ENCODE measurements at regions not wholly inside any gene's neighbourhood (a gene's known extent, or its start where the extent isn't known, plus 50 kb on each side); places are given as distances from the start of the nearest gene placed in this dataset.

DNA sequence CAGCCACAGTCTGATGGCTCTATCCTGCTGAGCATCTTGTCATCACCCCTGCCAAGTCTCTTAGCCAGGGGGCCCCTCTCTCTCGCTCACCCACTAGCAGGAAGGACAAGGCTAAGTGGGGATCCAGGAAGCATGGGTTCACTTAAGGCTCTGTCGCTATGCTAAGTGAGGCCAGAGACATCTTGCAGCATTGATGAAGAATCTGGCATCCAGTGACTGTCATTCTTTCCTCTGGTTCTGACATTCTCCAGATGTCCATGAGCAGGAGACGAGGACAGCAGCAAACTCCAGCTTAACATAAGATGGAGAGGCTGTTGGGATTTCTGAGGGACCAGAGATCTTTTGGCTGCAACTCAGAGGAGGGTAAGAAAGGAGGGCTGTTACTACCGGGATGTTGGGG lies 230.2 kb downstream of the TSHZ3 start:
- no peak for DNase-seq

DNA sequence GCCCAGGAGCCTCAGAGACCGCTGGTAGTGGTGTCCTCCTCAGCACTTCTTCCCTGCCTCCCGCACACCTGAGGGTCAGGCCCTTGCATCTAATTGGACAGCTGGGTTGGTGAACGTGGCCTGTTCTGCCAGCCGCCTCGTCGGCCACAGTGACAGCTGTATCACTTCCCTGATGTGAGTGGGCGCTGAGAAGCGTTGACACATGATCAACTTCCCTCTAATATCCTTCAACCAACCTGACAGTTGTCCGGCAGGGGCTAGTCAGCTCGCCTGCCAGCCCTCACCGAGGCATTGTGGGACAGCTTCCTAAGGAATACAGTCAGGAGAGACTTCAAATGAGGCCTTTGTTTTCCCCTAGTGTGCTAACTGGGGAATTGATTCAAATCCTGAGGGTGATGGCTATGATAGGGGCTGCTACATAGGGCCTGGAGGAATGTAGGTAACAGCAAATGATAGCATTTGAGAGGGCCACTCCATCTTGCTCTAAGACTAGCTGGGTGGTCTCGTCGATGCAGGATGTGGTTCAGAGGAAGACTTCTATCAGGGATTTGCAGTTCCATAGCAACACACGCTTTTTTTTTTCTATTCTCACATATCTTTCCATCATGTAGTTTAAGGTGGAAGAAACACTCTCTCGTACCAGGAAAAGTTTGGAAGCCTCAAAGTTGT lies 230.8 kb downstream of the TSHZ3 start:
- no peak for DNase-seq

DNA sequence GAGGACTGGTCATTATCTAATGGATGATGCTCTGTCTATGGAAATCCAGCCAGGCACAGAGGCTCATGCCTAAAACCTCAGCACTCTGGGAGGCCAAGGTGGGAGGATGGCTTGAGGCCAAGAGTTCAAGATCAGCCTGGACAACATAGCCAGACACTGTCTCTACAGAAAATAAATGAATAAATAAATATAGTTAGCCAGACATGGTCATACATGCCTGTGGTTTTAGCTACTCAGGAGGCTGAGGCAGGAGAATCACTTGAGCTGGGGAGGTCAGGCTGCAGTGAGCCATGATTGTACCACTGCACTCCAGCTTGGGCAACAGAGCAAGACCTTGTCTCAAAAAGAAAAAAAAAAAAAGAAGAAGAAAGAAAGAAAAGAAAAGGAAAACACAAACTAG lies 234.7 kb downstream of the TSHZ3 start:
- DNase-seq = no peak

GRCh38 chr19:31113293-31113692 lies 235.9 kb downstream of the TSHZ3 start:
- no peak for DNase-seq

DNA sequence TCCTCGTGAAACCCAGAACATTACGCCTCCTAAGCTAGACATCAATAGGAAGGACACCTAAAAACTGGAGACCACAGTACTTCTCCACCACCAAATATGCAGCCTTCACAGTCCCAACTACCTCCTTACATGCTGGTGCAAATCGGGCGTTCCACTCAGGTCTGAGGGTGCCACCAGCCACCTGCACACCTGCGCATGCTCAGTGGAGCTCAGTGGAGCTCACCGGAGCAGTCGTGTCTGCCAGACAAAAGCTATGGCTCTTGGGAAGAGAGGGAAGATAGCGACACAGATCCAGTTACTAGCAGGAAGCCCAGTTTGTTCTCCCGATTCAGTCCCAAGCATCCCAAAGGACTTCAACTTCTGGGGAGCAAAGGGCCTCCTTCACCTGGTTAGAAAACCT lies 237.1 kb downstream of the TSHZ3 start:
- no peak for DNase-seq

DNA sequence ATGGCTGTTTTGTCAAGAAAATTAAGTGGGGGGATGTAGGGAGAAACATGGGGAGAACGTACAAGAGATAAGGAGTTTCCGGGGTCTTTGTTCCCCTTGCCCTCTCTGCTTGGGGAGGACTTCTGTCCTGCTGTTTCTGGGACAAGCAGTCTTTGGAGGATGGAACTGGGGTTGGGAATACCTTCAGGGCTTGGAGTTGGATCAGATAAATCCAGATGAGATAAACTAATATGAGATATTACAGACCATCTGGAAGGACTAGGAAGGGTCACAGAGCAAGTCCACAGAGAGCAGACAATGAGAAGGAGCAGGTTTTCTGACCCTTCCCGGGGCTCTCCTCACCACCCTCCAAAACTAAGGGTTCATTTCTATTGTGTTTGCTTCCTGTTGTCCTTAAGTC lies 237.5 kb downstream of the TSHZ3 start:
- DNase-seq = no peak

DNA sequence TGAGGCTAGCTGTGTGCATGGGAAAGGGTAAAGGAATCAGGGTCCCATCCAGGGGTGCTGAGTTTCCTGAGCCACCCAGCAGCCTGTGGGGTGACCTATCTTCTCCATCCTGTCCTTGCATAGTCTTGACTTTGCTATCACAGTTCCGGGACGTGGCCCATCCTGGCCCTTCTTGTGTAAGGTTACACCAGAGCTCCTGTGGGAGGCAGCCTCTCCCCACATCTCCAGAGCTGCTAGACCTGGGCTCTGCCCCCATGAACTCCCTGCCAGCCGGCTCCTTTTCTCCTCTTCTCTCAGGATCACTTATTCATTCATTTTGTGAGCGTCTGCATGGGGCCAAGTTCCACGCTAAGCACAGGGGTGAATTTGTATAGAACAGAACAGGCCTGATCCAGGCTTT lies 238.9 kb downstream of the TSHZ3 start:
- no peak for DNase-seq

DNA sequence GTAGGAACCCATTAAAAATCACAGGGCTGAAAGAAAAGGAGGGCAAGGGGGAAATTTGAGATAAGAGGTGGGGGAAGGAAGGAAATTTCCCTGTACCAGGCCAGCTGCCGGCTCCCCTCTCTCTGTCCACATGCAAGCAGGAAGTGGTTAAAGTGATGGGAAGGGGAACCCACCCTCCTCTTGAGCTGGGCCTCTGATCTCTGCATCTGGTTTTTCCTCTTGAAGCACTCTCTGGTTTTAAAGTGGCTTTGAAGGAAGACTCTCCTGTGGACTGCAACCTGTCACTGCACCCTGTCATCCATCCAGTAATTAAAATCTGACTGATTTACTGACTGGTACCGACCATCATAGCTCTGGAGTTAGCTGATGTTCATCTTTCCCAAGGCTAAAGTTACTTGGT lies 239.6 kb downstream of the TSHZ3 start:
- DNase-seq = no peak

GRCh38 chr19:31107096-31107495 lies 242.1 kb downstream of the TSHZ3 start:
- DNase-seq = no peak

DNA sequence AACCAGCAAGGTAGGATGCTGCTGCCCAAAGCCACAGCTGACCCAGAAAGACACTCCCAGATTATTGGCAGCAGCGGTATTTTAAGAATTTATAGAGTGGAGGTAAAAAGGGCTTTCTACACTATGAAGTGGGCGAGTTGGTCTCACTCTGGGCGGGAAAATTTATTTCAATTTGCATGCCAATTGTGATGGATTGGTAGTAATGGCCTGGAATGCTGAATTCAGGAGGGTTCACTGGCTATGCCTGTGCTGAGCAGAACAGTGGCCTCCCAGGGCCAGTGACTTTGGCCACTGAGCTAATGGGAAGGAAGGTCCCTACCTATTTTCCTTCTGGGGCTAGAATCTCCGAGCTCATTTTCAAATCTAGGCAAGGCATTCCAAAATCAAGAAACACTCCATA lies 243.5 kb downstream of the TSHZ3 start:
- DNase-seq = no peak

GRCh38 chr19:31104451-31104850 lies 244.8 kb downstream of the TSHZ3 start:
- no peak for DNase-seq

DNA sequence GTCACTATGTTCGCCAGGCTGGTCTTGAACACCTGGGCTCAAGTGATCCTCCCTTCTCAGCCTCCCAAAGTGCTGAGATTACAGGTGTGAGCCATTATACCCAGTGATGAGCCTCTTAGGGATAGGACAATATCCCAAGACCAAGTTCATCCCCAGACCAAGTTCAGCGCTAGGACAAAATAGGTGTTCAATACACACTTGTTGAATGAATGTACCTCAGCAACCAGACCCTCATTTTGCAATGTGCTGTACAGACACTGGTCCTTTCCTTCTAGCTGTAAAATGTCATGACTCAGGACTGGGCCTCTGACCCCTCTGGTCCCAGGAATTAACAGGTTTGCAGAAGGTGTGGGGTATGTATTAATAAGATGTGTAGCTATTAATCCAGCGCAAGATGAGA lies 246.0 kb downstream of the TSHZ3 start:
- no peak for DNase-seq

DNA sequence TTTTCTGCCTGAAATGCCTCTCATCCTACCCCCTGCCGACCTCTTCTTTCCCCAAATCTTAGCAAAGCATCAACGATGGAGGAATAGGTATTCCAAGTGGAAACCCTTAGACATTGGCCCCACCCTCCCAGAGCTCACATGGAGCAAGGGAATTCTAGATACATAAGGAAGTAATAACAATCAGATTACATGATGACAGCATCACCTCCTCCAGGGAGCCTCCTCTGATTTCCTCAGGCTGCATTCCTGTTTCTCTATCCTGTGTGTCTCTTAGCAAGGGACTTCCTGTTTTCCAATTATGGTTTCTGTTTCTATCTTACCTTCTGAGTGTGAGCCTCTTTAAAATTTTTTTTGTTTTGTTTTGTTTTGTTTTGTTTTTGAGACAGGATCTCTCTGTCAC lies 246.6 kb downstream of the TSHZ3 start:
- no peak for DNase-seq

GRCh38 chr19:31100981-31101380 lies 248.3 kb downstream of the TSHZ3 start:
- no peak for DNase-seq

GRCh38 chr19:31100206-31100590 lies 249.0 kb downstream of the TSHZ3 start:
- no peak for DNase-seq

GRCh38 chr19:31099515-31100205 lies 249.6 kb downstream of the TSHZ3 start:
- DNase-seq = no peak

GRCh38 chr19:31098836-31099235 lies 250.4 kb downstream of the TSHZ3 start:
- DNase-seq = no peak

GRCh38 chr19:31096935-31097545 lies 252.2 kb downstream of the TSHZ3 start:
- no peak for DNase-seq

DNA sequence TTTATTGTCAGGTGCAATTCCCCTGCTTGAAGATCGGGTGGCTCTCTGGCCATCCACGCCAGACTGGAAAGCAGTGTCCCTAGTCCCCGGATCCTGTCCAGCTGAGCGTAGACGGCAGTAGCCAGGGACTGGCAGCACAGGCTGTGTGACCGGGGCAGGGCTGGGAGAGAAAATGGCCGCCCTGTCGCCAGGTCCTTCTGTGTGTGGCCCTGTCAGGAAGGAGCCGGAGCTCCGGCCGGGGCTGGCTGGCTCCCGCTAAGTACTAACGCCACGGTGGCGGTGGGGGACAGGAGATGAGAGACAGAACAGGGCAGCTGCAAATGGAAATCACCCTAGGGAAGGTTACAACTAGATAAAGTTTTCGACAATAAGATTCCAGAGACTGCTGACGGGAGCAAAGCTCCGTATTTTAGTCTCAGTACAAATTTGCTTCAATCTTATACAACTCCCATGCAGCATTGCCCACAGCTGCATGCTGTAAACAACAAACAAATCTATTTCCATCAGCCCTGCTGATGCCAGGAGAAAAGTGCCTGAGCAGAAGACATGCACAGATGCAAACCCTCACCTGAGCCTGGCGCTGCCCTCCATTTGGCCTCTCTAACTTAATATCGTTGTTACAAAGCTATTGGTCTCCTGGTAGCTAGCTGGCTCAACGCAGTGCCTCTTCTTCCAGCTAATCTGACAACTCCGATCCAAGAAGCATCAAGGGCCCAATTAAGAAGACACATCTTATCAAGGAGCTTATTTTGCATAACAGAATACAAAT lies 253.0 kb downstream of the TSHZ3 start:
- no peak for DNase-seq

- DNase-seq = no peak
Observed at GRCh38 chr19:31095100-31095804, 254.0 kb downstream of the TSHZ3 start.

GRCh38 chr19:31092274-31092673 lies 257.0 kb downstream of the TSHZ3 start:
- no peak for DNase-seq

GRCh38 chr19:31089681-31090080 lies 259.6 kb downstream of the TSHZ3 start:
- no peak for DNase-seq

GRCh38 chr19:31085125-31085524 lies 264.1 kb downstream of the TSHZ3 start:
- no peak for DNase-seq

Measured in NCI-H2029 treated with DMSO at 0.1 percent for 48 hours (cell line).